ENCODE measurements at regions not wholly inside any gene's neighbourhood (a gene's known extent, or its start where the extent isn't known, plus 50 kb on each side); places are given as distances from the start of the nearest gene placed in this dataset.
"Not testable (repeated sequence)": the region's sequence is repeated elsewhere in the genome, so short reads cannot be mapped to it uniquely, and the experiment has no call there.

DNA sequence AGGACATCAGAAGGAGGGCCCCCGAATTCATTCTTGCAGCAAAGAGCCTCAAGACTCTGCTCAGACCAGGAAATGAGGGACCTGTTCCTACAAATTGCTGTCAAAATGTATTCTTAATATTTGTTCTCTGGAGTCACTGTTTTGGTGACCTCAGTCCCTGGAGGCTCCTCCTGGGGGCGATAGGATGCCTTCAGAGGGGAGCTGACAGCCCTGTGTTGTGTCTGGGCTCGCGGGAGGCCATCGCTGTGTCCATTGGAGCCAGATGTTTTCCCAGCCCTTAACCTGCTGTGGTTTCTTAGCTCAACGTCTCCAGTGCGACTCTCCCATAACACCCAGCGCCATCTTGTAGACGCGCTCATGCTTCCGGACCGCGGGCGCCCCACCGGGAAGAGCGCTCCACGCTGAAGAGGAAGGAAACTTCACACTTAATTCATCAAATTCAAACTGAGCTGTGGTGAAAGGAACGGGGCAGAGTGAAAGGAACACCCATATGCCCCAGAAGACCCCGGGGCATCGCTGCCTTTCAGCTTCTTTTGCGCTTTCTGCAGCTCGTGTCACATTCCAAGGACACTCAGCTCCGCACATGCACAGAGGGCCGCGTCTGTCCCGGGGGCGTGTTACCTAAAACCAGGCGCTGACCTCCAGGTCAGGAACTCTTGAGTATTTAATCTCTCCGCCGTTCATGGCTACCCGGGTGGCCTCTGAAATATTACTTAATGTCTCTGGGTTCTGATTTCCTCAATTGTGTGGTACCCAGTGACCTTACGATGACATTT is 112.3 kb upstream of the GDNF start:
- no peak for DNase-seq

DNA sequence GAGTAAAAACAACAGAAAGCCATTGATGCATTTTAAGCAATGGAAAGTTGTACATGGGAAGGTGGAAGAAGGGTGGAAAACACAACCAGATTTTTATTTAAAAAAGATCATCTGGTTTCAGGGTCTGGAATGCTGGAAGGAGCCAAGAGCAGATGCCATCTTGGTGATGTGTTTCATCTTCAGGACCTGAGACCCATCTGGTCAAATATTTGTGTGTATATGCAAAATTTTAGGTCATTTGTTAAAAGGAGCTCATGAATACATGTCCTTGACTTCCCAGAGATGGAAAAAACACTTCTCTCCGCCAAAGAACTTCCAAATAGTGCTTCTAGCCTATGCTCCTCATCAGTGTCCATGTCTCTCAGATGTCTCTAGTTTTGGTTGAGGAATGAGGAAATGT is 110.6 kb upstream of the GDNF start:
- no peak for DNase-seq

DNA sequence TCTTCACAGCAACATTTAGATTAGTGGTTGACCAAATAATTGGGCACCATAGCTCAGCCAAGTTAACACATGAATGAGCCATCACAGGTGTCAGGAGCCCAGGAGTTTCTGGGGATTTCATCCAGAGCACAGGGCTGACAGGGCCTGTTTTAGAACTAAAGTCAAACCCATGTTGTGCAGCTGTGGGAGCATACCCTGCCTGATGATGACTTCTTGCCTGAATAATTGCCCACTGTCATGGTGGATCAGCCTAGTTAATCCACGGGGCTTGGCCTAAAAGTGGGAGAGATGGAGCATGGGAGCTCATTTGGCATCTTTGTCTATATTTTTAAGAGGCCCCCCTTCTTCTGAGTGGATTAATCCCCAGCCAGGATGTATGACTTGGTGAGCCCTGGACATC is 105.6 kb upstream of the GDNF start:
- DNase-seq = no peak

DNA sequence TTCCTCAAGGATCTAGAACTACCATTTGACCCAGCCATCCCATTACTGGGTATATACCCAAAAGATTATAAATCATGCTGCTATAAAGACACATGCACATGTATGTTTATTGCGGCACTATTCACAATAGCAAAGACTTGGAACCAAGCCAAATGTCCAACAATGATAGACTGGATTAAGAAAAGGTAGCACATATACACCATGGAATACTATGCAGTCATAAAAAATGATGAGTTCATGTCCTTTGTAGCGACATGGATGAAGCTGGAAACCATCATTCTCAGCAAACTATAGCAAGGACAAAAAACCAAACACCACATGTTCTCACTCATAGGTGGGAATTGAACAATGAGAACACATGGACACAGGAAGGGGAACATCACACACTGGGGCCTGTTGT is 103.3 kb upstream of the GDNF start:
- DNase-seq = not testable (repeated sequence)

DNA sequence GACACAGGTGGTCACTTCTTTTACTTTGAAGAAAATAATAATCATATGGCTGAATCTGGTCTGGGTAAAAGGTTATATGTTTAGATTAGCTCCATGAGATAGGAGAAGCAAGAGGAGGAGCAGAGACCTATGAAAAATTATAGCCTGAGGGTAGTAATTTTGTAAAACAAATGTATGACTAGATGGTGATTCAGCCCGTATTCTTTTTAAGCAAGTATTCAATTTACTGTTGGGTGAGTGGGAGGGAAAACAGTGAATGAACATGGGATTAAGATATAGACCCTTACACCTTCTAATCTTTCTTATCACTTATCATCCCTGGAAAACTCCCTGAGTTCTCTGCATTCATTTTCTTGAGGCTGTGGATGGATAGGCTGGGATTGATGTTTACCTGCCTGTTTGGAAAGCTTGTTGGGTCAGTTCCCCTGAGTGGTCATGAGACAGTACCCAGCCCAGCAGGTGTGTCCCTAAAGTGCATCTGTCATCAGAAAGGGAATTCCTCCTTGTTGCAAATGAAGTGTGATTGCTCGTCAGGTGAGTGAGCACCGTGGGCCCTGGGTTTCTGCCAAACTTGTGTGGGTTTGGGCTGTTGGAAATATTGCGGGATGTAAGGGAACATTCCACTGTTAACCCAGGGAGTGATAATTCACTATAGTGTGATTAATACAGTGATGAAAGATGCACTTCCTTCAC is 101.2 kb upstream of the GDNF start:
- no peak for DNase-seq

DNA sequence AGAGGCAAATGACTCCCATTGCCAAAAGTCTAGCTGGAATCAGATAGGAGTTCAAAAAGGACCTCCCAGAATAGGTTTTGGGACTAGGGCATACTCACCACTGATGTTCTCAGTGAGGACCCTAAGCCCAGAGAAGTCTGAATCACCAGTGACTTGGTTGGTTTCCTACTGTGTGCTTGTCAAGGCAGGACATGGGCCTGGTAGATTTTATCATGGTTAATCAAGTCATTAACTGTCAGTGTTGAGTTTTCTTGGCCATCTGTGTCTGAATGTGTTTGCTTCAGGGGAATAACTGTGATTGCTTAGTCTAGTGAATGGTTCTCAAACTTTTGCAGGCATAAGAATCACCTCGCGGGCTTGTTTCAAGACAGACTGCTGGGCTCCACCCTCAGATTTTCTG is 99.0 kb upstream of the GDNF start:
- DNase-seq = no peak

DNA sequence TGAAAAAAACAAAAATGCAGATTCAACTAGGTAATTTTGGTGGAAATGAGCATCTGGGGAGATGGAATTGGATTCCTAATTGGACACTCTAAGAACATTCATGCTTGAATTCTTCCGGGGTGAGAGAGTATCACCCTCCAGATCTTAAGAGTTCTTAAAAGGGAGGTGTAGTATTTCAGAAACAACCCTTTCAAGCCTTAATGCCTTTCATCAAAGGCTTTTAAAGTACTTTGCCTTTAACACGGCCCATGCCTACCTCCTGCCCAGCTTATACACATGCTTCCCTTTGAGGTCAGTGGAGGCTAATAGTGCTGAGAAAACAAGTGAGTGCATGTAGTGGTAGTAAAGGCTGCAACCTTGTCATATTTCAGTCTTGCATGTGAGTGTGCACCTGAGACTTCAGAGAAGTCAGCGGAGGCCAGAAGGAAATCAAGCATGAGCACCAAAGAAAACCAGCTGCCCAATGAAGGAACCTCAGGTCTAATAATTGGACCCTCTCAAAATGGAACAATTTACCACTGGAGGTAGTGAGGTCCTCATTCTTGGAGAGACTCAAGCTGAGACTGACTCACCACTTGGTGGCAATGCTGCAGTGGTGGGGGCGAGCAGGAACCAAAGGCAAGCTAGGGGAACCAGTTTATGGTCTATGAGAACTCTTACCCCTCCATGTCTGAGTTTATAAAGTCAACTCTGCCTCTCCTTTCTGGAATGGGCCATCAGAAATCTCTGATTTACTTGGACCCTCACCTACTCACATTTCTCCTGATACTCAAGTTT is 98.4 kb upstream of the GDNF start:
- DNase-seq = no peak

DNA sequence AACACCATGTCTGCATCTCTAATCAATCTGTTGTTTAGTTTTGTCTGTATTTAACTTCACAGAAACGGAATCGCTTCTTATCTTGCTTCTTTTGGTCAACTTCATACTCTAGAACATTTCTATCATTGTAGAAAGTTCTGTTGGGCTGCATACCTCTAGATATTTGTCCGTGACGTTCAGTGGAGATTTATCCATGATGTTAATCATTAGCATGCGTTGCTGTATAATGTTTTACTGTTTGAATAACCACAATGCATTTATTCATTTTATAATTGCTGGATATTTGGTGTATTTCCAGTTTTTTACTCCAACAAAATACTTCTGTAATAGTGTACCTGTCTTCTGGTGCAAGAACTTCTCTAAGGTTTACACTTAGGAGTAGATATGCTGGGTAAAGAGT is 96.2 kb upstream of the GDNF start:
- DNase-seq = no peak

DNA sequence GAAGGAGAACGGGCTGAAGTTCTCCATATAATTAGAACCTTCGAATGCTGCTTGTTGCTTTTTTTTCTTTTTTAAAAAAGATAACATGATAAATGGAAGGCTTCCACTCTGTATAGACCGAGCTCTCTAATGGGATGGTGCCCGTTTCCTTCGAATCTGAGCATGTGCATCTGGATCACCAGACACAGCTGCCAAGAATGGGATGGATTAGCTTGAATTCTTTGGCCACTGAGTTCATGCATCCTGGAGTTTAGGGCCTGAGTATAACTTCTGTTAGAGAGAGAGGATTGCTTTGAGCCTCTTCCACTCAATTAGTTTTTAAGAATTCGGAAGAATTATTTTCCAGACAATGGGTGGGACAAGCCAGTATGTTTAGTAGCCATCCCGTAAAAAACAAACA is 93.7 kb upstream of the GDNF start:
- DNase-seq = no peak

DNA sequence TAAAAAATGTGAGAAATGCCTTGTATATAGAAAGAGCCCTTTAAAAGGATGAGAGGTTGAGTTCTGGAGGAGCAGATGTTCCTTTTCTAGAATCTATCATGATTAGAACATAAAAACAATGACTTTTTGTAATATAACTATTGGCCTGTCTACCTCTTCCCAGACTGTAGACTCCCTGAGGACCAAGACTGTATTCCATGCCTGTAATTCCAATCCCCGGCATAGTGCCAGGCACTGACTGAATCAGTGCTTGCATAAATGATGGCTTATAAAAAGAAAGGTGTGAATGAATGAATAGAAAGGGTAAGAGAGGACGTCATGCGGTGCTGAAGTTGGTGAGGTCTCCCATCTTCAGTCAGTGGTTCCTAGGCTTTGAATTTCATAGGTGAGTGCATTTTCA is 92.6 kb upstream of the GDNF start:
- DNase-seq = no peak

DNA sequence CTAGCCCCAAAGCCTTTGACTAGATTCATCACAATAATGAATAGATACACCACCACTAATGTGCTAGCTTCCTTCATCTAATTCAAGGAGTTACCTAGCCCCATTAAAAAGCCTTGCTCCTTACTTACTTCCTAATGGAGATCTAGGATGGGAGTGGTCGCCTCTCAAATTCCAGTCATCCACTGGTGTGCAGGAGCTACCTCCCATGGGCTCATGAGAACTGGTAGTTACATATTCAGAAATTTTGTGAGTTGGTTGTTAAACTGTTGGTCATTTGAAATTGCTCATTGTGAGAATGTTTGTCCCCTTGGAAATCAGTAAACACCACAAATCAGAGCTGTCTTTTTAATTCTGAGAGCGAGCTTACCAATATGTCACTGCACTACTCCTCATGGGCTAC is 91.7 kb upstream of the GDNF start:
- DNase-seq = no peak

DNA sequence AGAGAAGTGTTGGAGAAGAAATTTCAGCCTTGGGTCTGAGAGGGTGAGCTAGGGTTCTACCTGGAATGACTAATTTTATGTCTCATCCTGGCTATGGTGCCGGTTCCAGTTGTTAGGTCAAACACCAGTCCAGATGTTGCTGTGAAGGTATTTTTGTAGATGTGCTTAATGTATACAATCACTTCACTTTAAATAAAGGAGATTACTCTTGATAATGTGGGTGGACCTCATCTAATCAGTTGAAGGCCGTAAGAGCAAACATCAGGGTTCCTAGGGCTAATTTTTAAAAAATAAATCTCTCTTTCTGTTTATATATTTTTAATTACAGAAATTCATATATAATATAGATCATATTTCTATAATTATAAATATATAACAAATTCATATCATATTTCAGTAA is 90.5 kb upstream of the GDNF start:
- no peak for DNase-seq

DNA sequence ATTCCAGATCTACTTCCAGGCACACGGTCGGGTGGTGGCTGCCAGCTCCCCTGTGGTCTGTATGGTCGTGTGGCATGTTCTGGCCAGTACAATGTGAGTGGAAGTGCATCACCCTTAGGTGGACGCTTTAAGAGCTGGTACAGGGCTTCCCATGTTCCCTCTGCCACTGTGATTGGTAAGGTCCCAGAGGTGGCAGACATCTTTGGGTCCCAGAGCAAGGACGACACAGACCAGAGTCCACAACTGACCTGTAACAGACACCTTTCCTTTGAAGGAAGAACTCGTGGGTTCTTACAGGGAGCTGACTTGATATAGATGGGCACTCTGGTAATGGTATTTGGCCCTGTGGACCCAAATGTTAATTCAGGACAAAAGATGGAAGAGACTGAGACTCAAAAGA is 90.0 kb upstream of the GDNF start:
- DNase-seq = no peak

DNA sequence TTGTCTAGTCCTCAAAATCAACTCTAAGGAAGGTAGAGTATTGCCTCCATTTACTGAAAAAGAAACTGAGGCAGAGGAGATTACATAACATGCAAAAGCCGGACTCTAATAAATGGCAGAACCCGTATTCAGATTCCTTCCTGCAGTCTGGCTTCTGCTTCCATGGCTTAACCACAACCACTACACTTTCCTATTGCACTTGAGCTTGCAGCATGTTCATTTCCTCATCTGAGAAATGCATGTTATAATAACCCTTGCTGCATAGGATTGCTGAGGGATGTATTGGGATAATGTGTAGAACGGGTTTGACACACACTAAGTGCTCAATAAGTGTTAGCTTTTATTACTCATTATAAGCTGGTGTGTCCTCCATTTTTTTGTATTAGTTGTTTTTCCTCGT is 87.9 kb upstream of the GDNF start:
- DNase-seq = not testable (repeated sequence)

DNA sequence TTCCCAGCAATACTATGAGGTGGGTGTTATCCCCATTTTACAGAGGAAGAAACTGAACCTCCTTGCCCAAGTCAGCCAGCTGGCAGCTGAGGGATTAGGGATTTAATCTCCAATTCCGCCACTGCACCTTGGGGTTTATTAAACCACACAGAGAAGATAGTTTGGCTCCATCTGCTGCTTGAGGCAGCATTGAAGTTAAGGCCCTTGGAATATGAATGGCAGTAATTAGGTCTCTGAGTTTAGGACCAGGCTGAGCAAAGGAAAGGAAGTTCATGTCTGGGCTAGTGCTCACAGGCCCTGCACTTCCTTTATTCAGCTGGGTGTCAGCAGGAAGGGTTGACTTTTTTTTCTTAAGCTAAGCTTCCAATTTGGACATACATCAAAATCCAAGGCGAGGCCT is 86.9 kb upstream of the GDNF start:
- DNase-seq = no peak

DNA sequence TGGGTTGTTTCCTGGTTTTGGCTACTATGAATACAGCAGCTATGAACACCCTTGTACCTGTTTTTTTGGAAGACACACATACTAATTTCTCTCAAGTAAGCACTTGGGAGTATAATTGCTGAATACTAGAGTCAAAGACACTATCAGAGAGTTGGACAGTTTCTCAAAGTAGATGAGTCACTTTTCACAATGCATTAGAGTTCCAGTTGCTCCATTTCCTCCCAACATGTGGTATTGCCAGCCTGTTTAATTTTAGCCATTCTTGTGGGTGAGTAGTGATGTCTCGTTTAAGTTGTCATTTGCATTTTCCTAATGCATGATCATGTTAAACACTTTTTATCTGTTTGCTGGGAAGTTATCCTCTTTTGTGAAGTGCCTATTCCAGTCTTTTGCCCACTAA is 81.6 kb upstream of the GDNF start:
- DNase-seq = no peak

DNA sequence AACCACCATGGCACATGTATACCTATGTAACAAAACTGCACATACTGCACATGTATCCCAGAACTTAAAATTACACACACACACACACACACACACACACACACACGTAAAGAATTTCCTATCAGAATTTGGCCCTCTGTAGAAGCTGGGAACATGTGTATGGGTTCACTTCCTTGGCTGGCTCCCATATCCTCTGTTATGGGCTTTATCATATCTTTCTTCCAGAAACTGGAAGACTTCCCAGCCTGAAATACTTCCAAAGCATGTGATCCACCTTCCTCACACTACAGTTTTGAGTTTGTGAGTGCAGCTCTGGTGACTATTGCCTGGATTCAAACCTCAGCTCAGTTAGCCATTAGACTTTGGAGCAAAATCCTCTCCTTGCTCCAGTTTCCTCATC is 78.6 kb upstream of the GDNF start:
- no peak for DNase-seq

DNA sequence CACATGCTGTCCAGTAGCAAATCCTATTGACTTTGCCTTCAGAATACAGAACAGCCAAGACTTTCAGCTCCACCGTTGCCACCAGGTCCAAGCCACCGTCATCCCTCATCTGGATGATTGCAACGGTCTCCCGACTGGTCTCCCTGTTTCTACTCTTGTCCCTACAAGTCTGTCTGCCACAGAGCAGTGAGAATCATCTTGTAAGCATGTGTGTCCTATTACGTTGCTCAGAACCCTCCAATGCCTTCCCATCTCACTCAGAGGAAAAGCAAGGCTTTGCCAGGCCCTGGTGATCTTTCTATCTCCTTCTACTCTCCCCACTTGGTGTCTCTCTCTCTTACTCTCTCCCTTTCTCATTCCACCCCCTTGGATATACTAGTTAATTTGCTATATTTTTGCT is 76.7 kb upstream of the GDNF start:
- DNase-seq = no peak

DNA sequence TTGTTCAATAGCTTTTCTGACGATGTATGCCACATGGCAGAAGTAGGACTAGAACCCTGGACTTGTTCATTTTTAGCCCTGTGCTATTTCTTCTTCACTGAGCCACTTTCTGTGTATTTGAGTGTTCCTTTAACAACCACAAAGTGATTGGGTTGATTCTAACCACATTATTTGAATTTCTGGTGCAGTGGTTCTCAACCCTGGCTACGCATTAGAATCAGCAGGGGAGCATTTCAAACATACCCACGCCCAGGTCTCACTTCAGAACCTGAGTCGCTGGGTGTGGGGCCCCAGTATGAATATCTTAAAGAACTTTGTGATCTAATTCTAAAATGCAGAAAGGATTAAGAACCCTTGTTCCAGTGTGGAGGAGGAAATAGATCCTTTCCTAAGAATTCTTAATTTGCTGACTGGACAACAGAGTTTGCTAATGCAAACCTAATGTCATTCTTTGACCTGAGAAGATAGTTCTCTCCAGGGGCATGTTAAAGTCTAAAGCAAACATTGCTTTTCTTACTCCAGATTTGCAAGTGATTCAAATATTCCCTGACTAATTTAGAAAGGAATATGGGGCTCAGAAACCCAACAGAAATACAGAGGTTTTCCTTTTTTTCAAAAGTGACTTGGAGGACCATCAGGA is 75.4 kb upstream of the GDNF start:
- DNase-seq = no peak

DNA sequence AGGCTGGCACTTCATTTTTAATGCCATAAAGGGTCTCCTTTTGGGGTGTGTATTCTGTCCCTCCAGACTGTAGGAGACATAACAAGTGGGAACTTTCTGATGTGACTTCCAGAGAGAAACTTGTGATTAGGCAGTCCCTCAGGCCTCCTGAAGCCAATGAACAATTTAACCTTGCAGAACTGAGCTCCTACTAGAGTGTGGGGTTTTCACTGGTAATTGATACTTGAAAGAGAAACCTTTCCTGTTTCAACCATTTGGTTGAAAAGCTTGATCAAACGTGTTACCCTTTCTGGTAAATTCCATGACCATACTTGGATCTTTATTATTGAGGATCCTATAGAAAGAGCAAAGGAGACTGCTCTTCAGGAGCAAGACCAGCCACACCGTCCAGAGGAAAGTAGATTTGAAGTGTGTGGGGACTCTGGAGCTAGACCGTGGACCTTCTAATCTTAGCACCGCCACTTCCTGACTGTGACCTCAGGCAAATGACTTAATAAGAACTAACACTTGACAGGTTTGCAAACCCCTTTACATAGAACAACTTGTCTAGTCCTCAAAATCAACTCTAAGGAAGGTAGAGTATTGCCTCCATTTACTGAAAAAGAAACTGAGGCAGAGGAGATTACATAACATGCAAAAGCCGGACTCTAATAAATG is 69.9 kb upstream of the GDNF start:
- not testable (repeated sequence) for DNase-seq

DNA sequence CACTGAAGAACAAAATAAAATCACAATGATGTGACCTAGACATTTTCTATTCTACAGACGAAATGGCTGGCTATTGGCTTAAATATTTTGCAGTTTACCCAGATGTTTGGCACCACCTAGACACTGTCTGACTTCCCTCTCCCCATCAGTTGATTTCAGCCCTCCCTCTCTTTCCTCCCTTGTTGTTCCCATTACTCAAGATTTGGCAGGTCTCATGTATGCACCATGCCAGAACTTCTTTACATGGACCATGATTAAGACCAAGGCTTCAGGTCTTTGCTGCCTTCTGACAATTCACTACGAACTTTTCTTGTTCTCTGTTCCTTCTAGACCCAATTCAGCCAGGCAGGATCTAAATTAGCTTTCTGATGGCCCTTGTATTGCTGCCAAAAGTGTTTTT is 66.6 kb upstream of the GDNF start:
- no peak for DNase-seq

DNA sequence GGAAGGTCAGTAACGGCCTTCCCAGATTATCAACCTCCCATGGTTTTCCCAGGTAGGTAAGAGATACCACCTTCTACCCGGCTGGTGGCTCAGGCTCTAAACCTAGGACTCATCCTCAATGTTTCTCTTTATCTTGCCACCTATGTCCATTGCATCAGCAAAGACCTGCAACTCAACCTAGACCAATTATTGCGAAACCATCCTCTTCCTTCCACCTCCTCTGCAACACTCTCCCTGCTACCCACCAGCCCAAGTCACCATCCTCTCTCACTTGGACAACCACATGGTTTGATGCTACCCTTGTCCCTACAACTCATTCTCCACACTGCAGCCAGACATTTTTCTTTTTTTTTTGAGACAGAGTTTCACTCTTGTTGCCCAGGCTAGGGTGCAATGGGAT is 65.4 kb upstream of the GDNF start:
- no peak for DNase-seq

DNA sequence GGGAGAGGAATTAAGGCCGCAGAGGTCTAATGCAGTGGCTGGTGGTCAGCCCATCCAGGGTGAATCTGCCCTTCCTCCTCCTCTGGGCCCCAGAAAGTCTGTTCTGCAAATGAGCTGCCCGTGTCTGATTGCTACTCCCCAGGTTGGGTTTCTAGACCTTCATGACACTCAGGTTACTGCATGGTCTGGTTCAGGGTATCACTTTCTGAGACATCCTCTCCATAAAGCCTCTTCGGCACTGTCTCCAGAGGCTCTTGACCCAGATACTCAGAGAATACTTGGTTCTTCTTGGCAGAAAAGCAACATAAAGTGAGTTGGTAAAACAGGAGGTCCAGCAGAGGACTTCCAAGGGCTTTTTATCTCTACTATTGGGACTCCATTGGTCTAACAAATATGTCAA is 62.5 kb upstream of the GDNF start:
- no peak for DNase-seq

Data from CD4-positive, alpha-beta T cell treated with Interleukin-4 for 1 hour (primary cell).